ENCODE measurements at regions not wholly inside any gene's neighbourhood (a gene's known extent, or its start where the extent isn't known, plus 50 kb on each side); places are given as distances from the start of the nearest gene placed in this dataset.
"Not testable (repeated sequence)": the region's sequence is repeated elsewhere in the genome, so short reads cannot be mapped to it uniquely, and the experiment has no call there.

- no peak for FAIRE-seq
- TF ChIP-seq POLR2A (IDR thresholded peaks at IDR 0.05; ENCODE audit: low read depth, low read length) = no peak
- no peak for TF ChIP-seq TAF1 (IDR thresholded peaks at IDR 0.05; ENCODE audit: borderline replicate concordance, low read depth, low read length)
- TF ChIP-seq POLR2AphosphoS5 (IDR thresholded peaks at IDR 0.05; ENCODE audit: low read depth, low read length) = no peak
- DNase-seq (ENCODE audit: insufficient read length) = no peak
These were observed 220.2 kb upstream of the MYO3A start for GRCh38 chr10:25713894-25714240.

DNA sequence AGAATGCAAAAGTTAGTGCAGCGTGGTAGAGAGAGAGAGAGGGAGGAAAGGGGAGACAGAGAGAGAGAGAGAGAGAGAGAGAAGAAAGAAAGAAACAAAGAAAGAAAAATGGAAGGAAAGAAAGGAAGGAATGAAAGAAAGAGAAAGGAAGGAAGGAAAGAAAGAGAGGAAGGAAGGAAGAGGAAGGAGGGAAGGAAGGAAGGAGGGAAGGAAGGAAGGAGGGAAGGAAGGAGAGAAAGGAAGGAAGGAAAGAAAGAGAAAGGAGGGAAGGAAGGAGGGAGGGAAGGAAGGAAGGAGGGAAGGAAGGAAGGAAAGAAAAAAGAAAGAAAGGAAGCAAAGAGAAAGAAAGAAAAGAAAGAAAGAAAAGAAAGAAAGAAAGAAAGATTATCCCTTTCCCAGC, 209.8 kb upstream of the MYO3A start:
- DNase-seq (ENCODE audit: insufficient read length) = no peak
- TF ChIP-seq POLR2A (IDR thresholded peaks at IDR 0.05; ENCODE audit: low read depth, low read length) (no peak), POLR2AphosphoS5 (IDR thresholded peaks at IDR 0.05; ENCODE audit: low read depth, low read length) (no peak), TAF1 (IDR thresholded peaks at IDR 0.05; ENCODE audit: borderline replicate concordance, low read depth, low read length) (no peak)
- FAIRE-seq = no peak

- DNase-seq (ENCODE audit: insufficient read length) = peak; percentile 6
- peak; percentile 83 for FAIRE-seq
- TF ChIP-seq TAF1 (IDR thresholded peaks at IDR 0.05; ENCODE audit: borderline replicate concordance, low read depth, low read length) (no peak), POLR2AphosphoS5 (IDR thresholded peaks at IDR 0.05; ENCODE audit: low read depth, low read length) (no peak), POLR2A (IDR thresholded peaks at IDR 0.05; ENCODE audit: low read depth, low read length) (no peak)
These were observed 207.9 kb upstream of the MYO3A start for GRCh38 chr10:25725917-25726716.

DNA sequence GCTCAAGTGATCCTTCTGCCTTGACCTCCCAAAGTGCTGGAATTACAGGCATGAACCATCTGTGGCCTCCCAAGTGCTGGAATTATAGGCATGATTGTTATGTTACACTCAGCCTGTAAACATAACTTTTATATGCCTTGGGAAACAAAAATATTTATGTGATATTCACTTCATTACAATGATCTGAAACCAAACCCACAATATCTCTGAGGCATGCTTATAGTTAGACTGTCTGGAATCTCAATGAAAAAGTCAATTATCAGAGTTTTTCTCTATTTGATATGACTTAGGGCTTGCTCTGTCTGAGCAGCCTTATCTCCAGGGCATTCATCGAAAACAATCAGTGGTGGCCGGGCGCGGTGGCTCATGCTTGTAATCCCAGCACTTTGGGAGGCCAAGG, 195.3 kb upstream of the MYO3A start:
- FAIRE-seq = no peak
- TF ChIP-seq POLR2A (IDR thresholded peaks at IDR 0.05; ENCODE audit: low read depth, low read length) = no peak
- TF ChIP-seq TAF1 (IDR thresholded peaks at IDR 0.05; ENCODE audit: borderline replicate concordance, low read depth, low read length) = no peak
- TF ChIP-seq POLR2AphosphoS5 (IDR thresholded peaks at IDR 0.05; ENCODE audit: low read depth, low read length) = no peak
- DNase-seq (ENCODE audit: insufficient read length) = no peak

- TF ChIP-seq POLR2A (IDR thresholded peaks at IDR 0.05; ENCODE audit: low read depth, low read length) = no peak
- no peak for TF ChIP-seq POLR2AphosphoS5 (IDR thresholded peaks at IDR 0.05; ENCODE audit: low read depth, low read length)
- no peak for DNase-seq (ENCODE audit: insufficient read length)
- no peak for FAIRE-seq
These were observed 190.2 kb upstream of the MYO3A start for GRCh38 chr10:25743832-25744231.

DNA sequence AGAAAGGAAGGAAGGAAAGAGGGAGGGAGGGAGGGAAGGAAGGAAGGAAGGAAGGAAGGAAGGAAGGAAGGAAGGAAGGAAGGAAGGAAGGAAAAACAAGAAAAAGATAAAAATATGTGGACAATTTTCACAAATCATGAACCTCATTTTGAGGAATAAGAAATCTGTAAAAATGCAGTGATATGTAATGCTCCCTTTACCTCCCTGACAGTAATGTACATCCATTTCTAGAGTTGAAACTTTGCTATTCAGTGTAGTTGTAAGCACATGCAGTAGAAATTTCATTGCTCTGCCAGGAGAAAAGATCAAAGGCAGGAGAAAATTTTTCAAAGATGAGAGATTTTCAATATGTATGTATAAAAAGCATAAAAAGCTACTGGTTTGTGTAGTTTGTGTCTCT, 189.5 kb upstream of the MYO3A start:
- DNase-seq (ENCODE audit: insufficient read length) (no peak), FAIRE-seq (no peak)

GRCh38 chr10:25745976-25746375, 188.1 kb upstream of the MYO3A start:
- FAIRE-seq (no peak), DNase-seq (ENCODE audit: insufficient read length) (no peak)
- no peak for TF ChIP-seq POLR2A (IDR thresholded peaks at IDR 0.05; ENCODE audit: low read depth, low read length)
- no peak for TF ChIP-seq TAF1 (IDR thresholded peaks at IDR 0.05; ENCODE audit: borderline replicate concordance, low read depth, low read length)
- TF ChIP-seq POLR2AphosphoS5 (IDR thresholded peaks at IDR 0.05; ENCODE audit: low read depth, low read length) = no peak

More for the DNA sequence above, 189.5 kb upstream of the MYO3A start:
- no peak for TF ChIP-seq TAF1 (IDR thresholded peaks at IDR 0.05; ENCODE audit: borderline replicate concordance, low read depth, low read length)
- no peak for TF ChIP-seq POLR2A (IDR thresholded peaks at IDR 0.05; ENCODE audit: low read depth, low read length)

- no peak for FAIRE-seq
- DNase-seq (ENCODE audit: insufficient read length) = no peak
- TF ChIP-seq POLR2A (IDR thresholded peaks at IDR 0.05; ENCODE audit: low read depth, low read length) (no peak), TAF1 (IDR thresholded peaks at IDR 0.05; ENCODE audit: borderline replicate concordance, low read depth, low read length) (no peak), POLR2AphosphoS5 (IDR thresholded peaks at IDR 0.05; ENCODE audit: low read depth, low read length) (no peak)
These were observed 186.9 kb upstream of the MYO3A start for GRCh38 chr10:25747084-25747483.

DNA sequence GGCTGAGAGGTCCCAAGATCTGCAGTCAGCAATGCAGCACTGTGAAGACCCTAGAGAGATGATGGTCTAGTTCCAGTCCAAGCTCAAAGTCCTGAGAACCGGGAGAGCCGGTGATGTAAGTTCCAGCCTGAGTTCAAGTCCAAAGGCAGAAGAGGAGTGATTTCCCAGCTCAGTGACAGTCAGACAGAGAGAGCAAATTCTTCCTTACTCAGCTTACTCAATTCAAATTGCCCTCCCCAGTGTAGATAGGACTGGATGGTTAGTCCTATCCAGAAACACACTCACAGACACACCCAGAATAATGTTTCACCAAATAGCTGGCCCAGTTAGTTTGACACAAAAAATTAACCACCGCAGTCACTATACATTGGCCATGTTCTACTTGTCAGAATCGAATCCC, 185.5 kb upstream of the MYO3A start:
- FAIRE-seq (no peak), DNase-seq (ENCODE audit: insufficient read length) (no peak)
- TF ChIP-seq POLR2AphosphoS5 (IDR thresholded peaks at IDR 0.05; ENCODE audit: low read depth, low read length) = no peak
- TF ChIP-seq POLR2A (IDR thresholded peaks at IDR 0.05; ENCODE audit: low read depth, low read length) = no peak
- no peak for TF ChIP-seq TAF1 (IDR thresholded peaks at IDR 0.05; ENCODE audit: borderline replicate concordance, low read depth, low read length)

GRCh38 chr10:25753776-25754175, 180.3 kb upstream of the MYO3A start:
- TF ChIP-seq POLR2AphosphoS5 (IDR thresholded peaks at IDR 0.05; ENCODE audit: low read depth, low read length) = no peak
- no peak for TF ChIP-seq POLR2A (IDR thresholded peaks at IDR 0.05; ENCODE audit: low read depth, low read length)
- TF ChIP-seq TAF1 (IDR thresholded peaks at IDR 0.05; ENCODE audit: borderline replicate concordance, low read depth, low read length) = no peak
- FAIRE-seq (no peak), DNase-seq (ENCODE audit: insufficient read length) (no peak)

- DNase-seq (ENCODE audit: insufficient read length); FAIRE-seq: not testable (repeated sequence)
These were observed 178.2 kb upstream of the MYO3A start for GRCh38 chr10:25755874-25756273.

- FAIRE-seq (no peak), DNase-seq (ENCODE audit: insufficient read length) (no peak)
- TF ChIP-seq POLR2A (IDR thresholded peaks at IDR 0.05; ENCODE audit: low read depth, low read length) = no peak
- TF ChIP-seq POLR2AphosphoS5 (IDR thresholded peaks at IDR 0.05; ENCODE audit: low read depth, low read length) = no peak
- TF ChIP-seq TAF1 (IDR thresholded peaks at IDR 0.05; ENCODE audit: borderline replicate concordance, low read depth, low read length) = no peak
These were observed 177.2 kb upstream of the MYO3A start for GRCh38 chr10:25756784-25757183.

DNA sequence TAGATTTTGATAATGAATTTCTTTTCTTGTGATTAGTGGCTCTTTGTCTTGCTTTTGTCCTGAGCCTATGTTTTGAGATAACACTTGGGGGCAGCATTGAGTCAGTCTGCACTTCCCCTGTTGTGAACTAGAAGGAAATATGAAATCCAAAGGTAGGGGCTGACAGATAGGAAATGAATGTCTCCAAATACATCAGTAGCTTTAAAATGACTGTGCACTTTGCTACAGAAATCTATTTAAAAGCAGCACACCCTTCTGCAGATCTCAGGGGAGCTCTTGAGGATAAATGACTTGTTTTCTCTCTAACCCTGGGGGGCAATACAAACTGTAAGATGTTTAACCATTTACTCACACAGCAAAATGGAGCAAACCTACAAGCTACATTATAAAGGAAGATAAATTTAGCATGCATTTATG, 176.0 kb upstream of the MYO3A start:
- FAIRE-seq (no peak), DNase-seq (ENCODE audit: insufficient read length) (no peak)
- TF ChIP-seq POLR2AphosphoS5 (IDR thresholded peaks at IDR 0.05; ENCODE audit: low read depth, low read length) (no peak), POLR2A (IDR thresholded peaks at IDR 0.05; ENCODE audit: low read depth, low read length) (no peak), TAF1 (IDR thresholded peaks at IDR 0.05; ENCODE audit: borderline replicate concordance, low read depth, low read length) (no peak)
